Stimulated activated CD4-positive, alpha-beta T cell treated with anti-CD3 and anti-CD28 coated beads, Interleukin-15, amount 100 ng/mL, for 1 hour (primary cell): ENCODE measurements at regions not wholly inside any gene's neighbourhood (a gene's known extent, or its start where the extent isn't known, plus 50 kb on each side); places are given as distances from the start of the nearest gene placed in this dataset.

Source experiments
- DNase-seq, 2 donors: peaks; one replicate each; pipeline ENCODE4 v3.0.0-alpha.2; 2020; ENCODE audit warnings: low read depth in 1 of 2, low spot score in 1 of 2

- no peak for DNase-seq
These were observed 664.4 kb downstream of the NYAP2 start for GRCh38 chr2:226063704-226064440.

DNA sequence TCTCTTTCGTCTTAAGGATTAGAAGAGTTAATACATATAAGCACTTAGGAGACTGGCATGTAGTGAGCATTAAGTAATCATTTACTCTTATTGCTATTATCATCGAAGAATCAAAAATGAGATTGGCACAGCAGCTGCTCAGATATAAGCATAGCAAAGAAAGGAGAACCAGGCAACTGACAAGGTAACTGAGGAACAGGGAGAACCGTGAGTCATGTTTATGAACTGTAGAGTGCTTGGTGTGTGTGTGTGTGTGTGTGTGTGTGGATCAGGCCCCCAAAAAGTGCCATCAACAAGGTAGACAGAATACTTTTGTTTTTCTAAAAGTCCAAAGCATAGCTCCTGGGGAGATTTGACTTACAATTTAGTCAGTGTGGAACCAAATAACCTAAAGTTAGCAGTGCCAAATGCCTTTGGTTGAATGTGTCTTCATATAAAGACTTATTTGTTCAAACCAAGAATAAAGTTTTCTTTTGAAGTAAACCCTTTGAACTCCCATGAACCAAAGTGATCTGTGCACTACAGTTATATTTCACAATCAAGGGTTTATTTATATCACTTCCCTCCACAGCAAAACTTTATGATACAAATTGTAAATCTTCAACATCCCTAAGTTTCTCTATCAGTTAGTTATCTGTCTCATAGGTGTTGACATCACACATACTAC lies 660.6 kb downstream of the NYAP2 start:
- DNase-seq = no peak

DNA sequence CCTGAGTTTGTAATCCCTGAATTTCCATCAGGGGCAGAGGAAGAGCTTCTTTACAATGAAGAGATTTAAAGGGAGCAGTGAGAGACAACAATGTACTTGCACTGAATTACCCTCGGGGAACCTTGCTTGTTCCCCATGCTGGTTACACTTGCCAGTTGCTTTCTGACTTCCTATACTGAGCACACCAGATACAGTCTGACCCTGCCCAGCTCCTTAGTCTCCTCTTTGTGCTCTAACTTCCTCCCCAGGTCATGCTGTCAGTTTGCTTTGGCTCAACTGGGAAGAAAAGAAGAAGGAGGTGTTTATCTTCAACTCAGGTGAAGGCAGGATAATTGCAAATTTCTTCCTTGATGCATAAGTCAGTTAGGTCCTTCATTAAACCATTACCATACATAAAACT lies 658.4 kb downstream of the NYAP2 start:
- no peak for DNase-seq

GRCh38 chr2:226057365-226057764 lies 657.9 kb downstream of the NYAP2 start:
- DNase-seq = no peak

GRCh38 chr2:226052772-226053416 lies 653.4 kb downstream of the NYAP2 start:
- no peak for DNase-seq

DNA sequence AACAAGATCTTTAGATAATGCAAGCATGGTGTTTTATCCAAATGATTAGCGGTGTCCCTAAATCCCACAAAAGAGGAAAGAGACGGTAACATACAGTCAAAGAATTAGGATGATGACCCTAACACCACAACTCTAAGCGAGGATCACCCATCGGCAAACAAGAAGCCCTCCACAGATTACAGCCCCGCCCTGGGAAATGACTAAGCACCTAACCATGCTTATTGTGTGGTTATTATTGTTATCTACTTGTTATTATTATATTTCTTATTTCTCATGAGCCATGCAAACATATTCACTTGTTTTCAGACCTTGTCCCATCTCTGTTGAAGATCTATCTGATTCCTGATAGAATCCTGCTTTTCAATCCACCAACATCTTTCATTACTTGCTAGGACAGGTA lies 651.3 kb downstream of the NYAP2 start:
- no peak for DNase-seq

DNA sequence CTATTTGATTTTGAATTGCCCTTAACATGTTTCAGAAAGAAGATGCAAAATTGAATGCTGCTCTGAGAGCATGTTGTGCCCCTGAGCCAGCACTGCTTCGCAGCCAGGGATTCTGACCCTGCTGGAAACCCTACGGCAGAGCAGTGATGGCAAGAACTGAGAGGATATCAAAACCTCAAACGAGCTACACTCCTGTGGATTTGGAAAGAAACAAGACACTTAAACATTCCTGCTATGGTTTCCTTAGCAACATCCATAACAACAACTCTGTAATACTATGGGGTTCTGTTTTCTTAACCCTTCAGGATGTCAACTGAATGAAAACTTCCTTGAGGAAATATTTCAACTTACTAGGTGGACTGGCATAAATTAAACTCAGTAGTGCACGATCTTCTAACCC lies 649.1 kb downstream of the NYAP2 start:
- no peak for DNase-seq

DNA sequence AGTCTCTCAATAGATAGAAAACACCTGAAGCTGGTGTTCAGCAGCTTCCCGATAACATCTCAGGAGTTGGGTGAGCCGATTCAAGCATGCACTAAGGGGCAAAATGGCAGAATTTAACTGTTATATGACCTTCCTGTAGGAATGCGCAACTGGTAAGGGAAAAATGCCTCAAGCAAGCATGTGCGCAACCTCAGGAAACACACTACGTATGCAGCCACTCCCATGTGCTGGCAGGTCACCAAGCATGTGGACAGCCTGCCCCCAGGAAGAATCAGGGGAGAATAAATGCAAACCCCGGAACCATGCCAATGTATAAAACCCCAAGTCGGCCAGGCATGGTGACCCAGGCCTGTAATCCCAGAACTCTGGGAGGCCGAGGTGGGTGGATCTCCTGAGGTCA lies 645.6 kb downstream of the NYAP2 start:
- DNase-seq = no peak

- no peak for DNase-seq
These were observed 640.9 kb downstream of the NYAP2 start for GRCh38 chr2:226040344-226040900.

- DNase-seq = no peak
These were observed 638.0 kb downstream of the NYAP2 start for GRCh38 chr2:226037526-226037925.

GRCh38 chr2:226031647-226032501 lies 632.4 kb downstream of the NYAP2 start:
- no peak for DNase-seq

GRCh38 chr2:226030788-226031646 lies 631.5 kb downstream of the NYAP2 start:
- DNase-seq = no peak

DNA sequence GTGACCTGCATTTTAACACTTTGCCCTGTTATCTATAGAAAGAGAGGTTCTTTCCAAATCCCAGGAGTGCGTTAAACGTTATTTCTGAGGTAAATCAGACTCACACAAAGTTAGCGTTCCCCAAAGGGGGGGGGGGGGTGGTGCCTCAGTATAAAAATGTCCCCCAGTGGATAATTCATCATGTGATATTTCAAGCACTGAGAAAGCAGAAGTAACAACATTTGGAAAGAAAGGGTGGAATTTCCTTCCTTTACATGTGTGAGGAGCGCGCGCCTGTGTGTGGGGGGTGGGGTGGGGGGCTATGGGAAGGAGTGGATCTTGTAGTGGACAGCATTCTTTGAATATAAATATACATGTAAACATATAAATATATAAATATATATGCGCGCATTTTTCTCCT lies 630.9 kb downstream of the NYAP2 start:
- DNase-seq = no peak

DNA sequence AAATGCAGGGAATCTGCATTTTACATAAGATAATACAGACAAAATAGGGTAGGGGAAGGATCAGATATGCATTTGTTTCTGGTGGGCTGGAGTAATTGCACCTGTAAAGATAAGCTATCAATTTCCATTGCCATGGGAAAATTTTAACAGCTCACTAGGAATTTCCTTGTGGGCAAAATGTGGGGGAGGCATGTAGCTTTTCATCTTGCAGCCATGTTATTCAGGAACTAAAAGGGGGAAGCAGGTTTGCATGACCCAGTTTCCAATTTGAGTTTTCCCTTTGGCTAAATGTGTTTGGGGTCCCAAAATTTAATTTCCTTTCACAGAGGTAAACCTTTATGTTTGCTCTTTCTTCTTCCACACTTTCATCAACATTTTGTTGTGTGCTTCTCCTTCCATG lies 624.4 kb downstream of the NYAP2 start:
- no peak for DNase-seq

DNA sequence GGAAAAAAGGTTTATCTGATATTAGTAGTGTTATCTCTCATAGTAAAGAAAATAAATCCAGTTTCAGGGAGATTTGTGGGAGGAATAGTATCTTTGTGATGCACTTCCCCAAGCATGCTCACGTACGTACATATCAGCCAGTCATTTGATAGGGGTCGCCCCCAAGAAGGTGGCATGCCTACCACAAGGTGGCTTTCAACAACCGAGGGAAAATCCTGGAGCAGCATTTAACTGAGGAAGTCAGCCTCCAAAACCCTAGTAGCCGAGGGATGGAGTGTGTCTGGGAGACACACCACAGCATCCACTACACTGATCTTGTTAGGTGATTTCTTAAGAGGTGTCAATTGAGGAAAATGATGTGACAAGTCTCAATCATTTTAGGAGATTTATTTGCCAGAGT lies 623.9 kb downstream of the NYAP2 start:
- no peak for DNase-seq

DNA sequence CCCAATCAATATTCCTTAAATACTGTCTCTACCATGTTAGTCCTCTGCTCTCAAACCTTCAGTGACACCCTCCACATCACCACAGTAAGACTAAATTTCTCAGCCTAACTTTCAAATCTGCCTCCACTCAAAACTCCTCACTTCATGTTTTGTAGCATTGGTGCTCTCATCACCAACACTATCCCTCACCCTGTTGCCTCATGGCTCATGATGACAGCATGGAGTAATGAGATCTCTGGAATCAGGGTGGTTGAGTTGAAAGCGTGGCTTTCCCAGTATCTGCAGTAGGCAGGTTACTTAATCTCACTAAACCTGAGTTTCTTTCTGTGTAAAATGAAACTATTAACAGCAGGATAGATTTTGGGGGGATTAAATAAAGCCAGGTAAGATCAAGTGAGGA lies 621.4 kb downstream of the NYAP2 start:
- DNase-seq = no peak

DNA sequence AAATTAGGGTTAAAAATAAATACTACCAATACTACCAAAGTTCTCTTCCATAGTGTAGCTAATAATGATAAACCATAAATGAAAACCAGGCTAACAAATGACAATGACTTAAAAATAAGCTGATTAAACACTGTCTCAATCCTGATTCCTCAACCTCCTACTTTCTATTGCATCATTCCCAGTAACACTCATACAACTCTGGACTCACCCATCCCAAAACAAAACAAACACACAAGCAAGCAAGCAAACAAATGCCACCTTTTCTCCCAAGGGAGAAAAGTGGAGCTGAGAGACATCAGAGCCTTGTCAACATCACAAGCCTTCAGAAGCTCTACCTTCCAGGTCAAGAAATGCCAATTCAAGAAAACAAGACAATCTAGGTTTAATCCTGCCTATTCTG lies 620.7 kb downstream of the NYAP2 start:
- DNase-seq = no peak

DNA sequence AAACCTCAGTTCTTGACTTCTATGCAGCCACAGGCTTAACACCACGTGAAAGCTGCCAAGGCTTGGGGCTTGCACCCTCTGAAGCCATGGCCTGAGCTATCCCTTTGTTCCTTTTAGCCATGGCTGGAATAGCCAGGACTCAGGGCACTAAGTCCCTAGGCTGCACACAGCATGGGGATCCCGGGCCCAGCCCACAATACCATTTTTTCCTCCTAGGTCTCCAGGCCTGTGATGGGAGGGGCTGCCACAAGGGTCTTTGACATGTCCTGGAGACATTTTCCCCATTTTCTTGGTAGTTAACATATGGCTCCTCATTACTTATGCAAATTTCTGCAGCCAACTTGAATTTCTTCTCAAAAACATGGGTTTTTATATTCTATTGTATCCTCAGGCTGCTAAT lies 619.1 kb downstream of the NYAP2 start:
- DNase-seq = no peak

DNA sequence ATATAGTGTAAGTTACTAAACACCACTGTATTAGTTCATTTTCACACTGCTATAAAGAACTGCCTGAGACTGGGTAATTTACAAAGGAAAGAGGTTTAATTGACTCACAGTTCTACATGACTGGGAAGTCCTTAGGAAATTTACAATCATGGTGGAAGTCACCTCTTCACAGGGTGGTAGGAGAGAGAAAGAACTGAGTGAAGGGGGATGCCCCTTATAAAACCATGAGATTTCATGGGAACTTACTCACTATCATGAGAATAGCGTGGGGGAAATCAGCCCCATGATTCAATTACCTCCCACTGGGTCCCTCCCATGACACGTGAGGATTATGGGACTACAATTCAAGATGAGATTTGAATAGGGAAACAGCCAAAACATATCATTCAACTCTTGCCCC lies 618.0 kb downstream of the NYAP2 start:
- no peak for DNase-seq

DNA sequence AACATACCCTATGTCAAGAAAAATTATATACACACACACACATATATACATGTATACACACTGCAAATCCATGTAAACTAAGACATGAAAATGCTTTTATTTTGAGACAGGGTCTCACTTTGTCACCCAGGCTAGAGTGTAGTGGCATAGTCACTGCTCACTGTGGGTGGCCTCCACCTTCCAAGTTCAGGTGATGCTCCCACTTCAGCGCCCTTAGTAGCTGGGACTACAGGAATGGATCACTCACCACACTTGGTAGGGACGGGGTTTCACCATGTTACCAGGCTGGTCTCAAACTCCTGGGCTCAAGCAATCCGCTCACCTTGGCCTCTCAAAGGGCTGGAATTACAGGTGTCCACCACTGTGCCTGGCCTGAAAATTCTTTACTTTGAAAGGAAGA lies 617.6 kb downstream of the NYAP2 start:
- DNase-seq = no peak
